Liver (tissue), 8 donors: ENCODE measurements at regions not wholly inside any gene's neighbourhood (a gene's known extent, or its start where the extent isn't known, plus 50 kb on each side); places are given as distances from the start of the nearest gene placed in this dataset.
"Not testable (repeated sequence)": the region's sequence is repeated elsewhere in the genome, so short reads cannot be mapped to it uniquely, and the experiment has no call there.

Source experiments
- DNase-seq: peaks from one replicate; pipeline ENCODE4 v3.0.0-alpha.2; 2017; ENCODE audit warnings: low spot score
- H3K27ac ChIP-seq, 2 donors: one replicate each; pipeline ENCODE4 v1.7.0; 2013; ENCODE audit warnings: inconsistent platforms in 2 of 2, low read length in 2 of 2, control low read depth in 1 of 2, low read depth in 1 of 2, mild to moderate bottlenecking in 1 of 2
- H3K27me3 ChIP-seq, 4 donors: one replicate each; pipeline versions ENCODE4 v1.6.1 to v1.7.0; 2013; ENCODE audit warnings: low read length in 3 of 4, inconsistent platforms in 1 of 4, mild to moderate bottlenecking in 1 of 4, moderate library complexity in 1 of 4; ENCODE audit not compliant: control insufficient read depth in 4 of 4, insufficient read depth in 4 of 4
- H3K36me3 ChIP-seq, 4 donors: one replicate each; pipeline versions ENCODE4 v1.6.1 to v1.7.0; 2013; ENCODE audit warnings: low read length in 3 of 4, mild to moderate bottlenecking in 3 of 4, low read depth in 1 of 4, moderate library complexity in 1 of 4; ENCODE audit not compliant: control insufficient read depth in 4 of 4, insufficient read depth in 3 of 4
- H3K4me1 ChIP-seq, 4 donors: one replicate each; pipeline versions ENCODE4 v1.6.1 to v1.7.0; 2013; ENCODE audit warnings: low read length in 3 of 4, mild to moderate bottlenecking in 3 of 4, moderate library complexity in 1 of 4; ENCODE audit not compliant: control insufficient read depth in 4 of 4, insufficient read depth in 4 of 4
- H3K4me3 ChIP-seq, 3 donors: one replicate each; pipeline versions ENCODE4 v1.6.1 to v1.7.0; 2013; ENCODE audit warnings: low read length in 3 of 3, control low read depth in 1 of 3, low read depth in 1 of 3, mild to moderate bottlenecking in 1 of 3
- H3K9ac ChIP-seq, 2 donors: one replicate each; pipeline ENCODE4 v1.7.0; 2013; ENCODE audit warnings: low read length in 2 of 2, mild to moderate bottlenecking in 2 of 2, moderate library complexity in 2 of 2, control low read depth in 1 of 2, low read depth in 1 of 2
- H3K9me3 ChIP-seq, 4 donors: one replicate each; pipeline versions ENCODE4 v1.6.1 to v1.7.0; 2013; ENCODE audit warnings: low read length in 3 of 4; ENCODE audit not compliant: control insufficient read depth in 4 of 4
- CTCF ChIP-seq: fragments of 150-350 bp; IDR thresholded peaks from 2 replicates; pipeline ENCODE4 v1.5.1; 2017; ENCODE audit warnings: improper control_type of control experiment, low read depth, low read length; ENCODE audit not compliant: missing input control
- FOXA1 ChIP-seq: IDR thresholded peaks from 2 replicates; pipeline ENCODE4 v1.6.1; 2016; ENCODE audit warnings: antibody characterized with exemption
- GABPA ChIP-seq, 2 donors: IDR thresholded peaks in 1 of 2; conservative IDR thresholded peaks in 1 of 2; 2 replicates each; pipeline ENCODE4 v1.6.1; 2016; ENCODE audit warnings: antibody characterized with exemption in 2 of 2, mild to moderate bottlenecking in 1 of 2, moderate library complexity in 1 of 2
- HNF4A ChIP-seq, 2 donors: conservative IDR thresholded peaks; 2 replicates each; pipeline ENCODE4 v1.6.1; 2016; ENCODE audit warnings: antibody characterized with exemption in 2 of 2, mild to moderate bottlenecking in 2 of 2
- JUND ChIP-seq, 2 donors: IDR thresholded peaks; 2 replicates each; pipeline ENCODE4 v1.6.1; 2016; ENCODE audit warnings: antibody characterized with exemption in 2 of 2
- RAD21 ChIP-seq, 2 donors: IDR thresholded peaks; 2 replicates each; pipeline ENCODE4 v1.6.1; 2016; ENCODE audit warnings: antibody characterized with exemption in 2 of 2, mild to moderate bottlenecking in 2 of 2
- TAF1 ChIP-seq: conservative IDR thresholded peaks from 2 replicates; pipeline ENCODE4 v1.6.1; 2016; ENCODE audit warnings: antibody characterized with exemption, mild to moderate bottlenecking
- WGBS: extraction: QIAGEN DNeasy Blood & Tissue Kit; methylation state at CpG from one replicate; pipeline ENCODE4 v1.1.7; 2013; 5-methylcytosine and 5-hydroxymethylcytosine counted together
- TF ChIP-seq, protein P1 (sequence below): IDR thresholded peaks from 2 replicates; pipeline ENCODE4 v1.6.1; 2016; ENCODE audit warnings: antibody characterized with exemption, mild to moderate bottlenecking
- donor health status: healthy.
- donor health status: healthy.
- donor health status: healthy.
- donor health status: healthy.
- donor health status: healthy.

DNA sequence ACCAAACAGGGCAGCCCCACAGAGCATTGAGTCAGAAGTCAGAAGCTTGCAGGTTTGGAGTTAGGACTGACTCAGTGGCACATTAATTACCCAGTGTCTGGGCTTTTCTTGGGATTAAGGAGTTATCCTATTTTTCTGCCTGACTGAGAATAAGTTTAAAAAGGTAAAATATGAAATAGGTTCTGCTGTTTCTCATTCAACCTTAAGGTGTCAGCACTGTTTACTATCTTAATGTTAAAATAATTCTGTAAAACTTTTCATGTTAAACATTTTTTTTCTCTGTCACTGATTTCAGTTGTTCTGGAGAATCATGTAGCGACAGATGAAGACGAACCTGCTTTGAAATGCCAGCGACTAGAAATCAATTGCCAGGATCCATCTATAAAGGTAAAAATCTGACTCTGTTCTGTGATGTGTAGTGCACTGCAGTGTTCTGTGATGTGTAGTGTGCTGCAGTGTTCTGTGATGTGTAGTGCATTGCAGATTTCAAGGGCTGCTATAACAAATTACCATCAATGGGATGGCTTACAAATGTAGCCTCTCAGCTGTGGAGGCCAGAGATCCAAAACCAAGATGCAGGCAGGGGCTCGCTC is 128.0 kb downstream of the LAT start:
- Histone ChIP-seq H3K36me3 (no peaks in the 10 kb centered on the region), H3K9ac (no peak overlapping the region), H3K4me3 (no peak overlapping the region), H3K27me3 (no peaks in the 10 kb centered on the region), H3K9me3 (no peaks in the 10 kb centered on the region), H3K4me1 (peaks cover 2 to 43% (median 20%) of the 10 kb centered on the region in 4 donors), H3K27ac (peak overlapping the region in 1 of 2 donors; percentile 13)
- TF ChIP-seq CTCF (peak; percentile 13), RAD21 (IDR thresholded peaks at IDR 0.05) (peak in 1 of 2 donors; percentile 37), TAF1 (no peak)
- no peak for DNase-seq
- WGBS: 95% methylated on average over 4 of the region's 4 CpGs

DNA sequence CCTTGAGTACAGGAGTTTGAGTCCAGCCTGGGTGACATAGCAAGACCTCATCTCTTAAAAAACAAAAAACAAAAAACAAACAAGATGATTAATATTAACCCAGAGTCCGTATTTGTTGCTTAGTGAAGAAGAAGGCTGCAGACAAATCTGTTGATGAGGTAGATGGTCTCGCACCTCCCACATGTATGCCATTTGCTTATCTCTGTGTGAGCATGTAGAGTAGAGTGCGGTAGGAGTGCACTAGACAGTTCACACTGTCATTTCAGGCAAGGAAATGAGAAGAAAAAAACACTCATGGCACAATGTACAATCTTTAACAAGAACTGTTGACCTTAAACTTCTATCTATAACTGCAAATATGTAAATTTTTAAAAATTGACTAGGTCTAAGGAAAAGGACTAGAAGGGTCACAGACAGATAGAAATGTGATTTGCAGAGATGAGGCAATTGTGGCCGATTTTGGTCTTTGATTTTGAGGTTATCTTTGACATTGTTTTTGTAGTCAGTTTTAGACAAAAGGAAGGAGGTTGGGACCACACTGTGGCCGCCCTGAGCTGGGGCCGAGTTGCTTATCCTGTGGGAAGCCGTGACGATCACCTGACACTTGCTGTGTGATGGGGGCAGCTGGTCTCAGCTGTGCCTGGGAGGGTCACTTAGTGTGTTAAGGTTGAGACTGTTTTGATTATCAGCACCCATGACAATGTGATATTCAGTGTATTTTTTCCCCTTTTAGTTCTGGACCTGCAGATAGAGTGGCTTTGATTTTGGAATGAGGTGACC is 127.2 kb downstream of the LAT start:
- Histone ChIP-seq H3K27ac (peak overlapping the region in 1 of 2 donors; percentile 38), H3K4me1 (peaks cover 2 to 37% (median 19%) of the 10 kb centered on the region in 4 donors)
- H3K9ac ChIP-seq, H3K4me3 ChIP-seq, H3K27me3 ChIP-seq, DNase-seq, H3K9me3 ChIP-seq, H3K36me3 ChIP-seq: not testable (repeated sequence)
- WGBS: 74% methylated on average over 8 of the region's 8 CpGs

DNA sequence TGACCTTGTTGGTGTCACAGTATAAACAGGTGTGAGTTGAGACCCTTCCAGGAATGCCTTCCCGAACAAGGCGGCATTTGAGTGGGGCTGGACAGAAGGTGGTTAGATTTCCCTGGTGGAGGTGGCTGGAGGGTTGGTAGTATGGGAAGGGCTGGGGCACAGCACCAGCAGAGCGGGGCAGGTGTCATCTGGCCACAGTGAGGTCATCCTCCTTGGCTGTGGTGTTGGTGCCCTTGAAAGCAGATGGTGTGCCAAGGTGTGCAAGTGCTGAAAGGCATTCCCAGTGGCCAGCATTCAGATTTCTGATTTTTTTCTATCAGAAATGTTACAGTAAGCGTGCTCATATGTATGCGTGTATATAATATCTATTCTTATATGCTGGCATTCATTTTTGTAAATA is 126.6 kb downstream of the LAT start:
- Histone ChIP-seq H3K4me3 (no peak overlapping the region), H3K9ac (no peak overlapping the region), H3K36me3 (no peaks in the 10 kb centered on the region), H3K4me1 (peaks cover 2 to 31% (median 14%) of the 10 kb centered on the region in 4 donors), H3K27ac (peak overlapping the region in 1 of 2 donors; percentile 38), H3K9me3 (no peaks in the 10 kb centered on the region), H3K27me3 (no peaks in the 10 kb centered on the region)
- 82% methylated on average over 5 of the region's 5 CpGs for WGBS
- TF ChIP-seq HNF4A (conservative IDR thresholded peaks at IDR 0.05) (no peak), JUND (IDR thresholded peaks at IDR 0.05) (peak in 1 of 2 donors; percentile 35), TAF1 (no peak), FOXA1 (no peak), GABPA (IDR thresholded peaks at IDR 0.05 in 1 of 2, conservative IDR thresholded peaks at IDR 0.05 in 1 of 2) (no peak), RAD21 (IDR thresholded peaks at IDR 0.05) (no peak)
- TF ChIP-seq, protein P1, sequence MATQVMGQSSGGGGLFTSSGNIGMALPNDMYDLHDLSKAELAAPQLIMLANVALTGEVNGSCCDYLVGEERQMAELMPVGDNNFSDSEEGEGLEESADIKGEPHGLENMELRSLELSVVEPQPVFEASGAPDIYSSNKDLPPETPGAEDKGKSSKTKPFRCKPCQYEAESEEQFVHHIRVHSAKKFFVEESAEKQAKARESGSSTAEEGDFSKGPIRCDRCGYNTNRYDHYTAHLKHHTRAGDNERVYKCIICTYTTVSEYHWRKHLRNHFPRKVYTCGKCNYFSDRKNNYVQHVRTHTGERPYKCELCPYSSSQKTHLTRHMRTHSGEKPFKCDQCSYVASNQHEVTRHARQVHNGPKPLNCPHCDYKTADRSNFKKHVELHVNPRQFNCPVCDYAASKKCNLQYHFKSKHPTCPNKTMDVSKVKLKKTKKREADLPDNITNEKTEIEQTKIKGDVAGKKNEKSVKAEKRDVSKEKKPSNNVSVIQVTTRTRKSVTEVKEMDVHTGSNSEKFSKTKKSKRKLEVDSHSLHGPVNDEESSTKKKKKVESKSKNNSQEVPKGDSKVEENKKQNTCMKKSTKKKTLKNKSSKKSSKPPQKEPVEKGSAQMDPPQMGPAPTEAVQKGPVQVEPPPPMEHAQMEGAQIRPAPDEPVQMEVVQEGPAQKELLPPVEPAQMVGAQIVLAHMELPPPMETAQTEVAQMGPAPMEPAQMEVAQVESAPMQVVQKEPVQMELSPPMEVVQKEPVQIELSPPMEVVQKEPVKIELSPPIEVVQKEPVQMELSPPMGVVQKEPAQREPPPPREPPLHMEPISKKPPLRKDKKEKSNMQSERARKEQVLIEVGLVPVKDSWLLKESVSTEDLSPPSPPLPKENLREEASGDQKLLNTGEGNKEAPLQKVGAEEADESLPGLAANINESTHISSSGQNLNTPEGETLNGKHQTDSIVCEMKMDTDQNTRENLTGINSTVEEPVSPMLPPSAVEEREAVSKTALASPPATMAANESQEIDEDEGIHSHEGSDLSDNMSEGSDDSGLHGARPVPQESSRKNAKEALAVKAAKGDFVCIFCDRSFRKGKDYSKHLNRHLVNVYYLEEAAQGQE: no peak
- DNase-seq: no peak

- 88% methylated on average over 6 of the region's 6 CpGs for WGBS
- not testable (repeated sequence) for H3K36me3 ChIP-seq, H3K4me3 ChIP-seq, H3K27ac ChIP-seq, H3K9me3 ChIP-seq, DNase-seq, H3K27me3 ChIP-seq, H3K9ac ChIP-seq
- H3K4me1 ChIP-seq: peaks cover 0 to 11% (median 1%) of the 10 kb centered on the region in 4 donors
Measured at GRCh38 chr16:29108625-29109169, 123.8 kb downstream of the LAT start.
